ENCODE measurements at regions not wholly inside any gene's neighbourhood (a gene's known extent, or its start where the extent isn't known, plus 50 kb on each side); places are given as distances from the start of the nearest gene placed in this dataset.
"Not testable (repeated sequence)": the region's sequence is repeated elsewhere in the genome, so short reads cannot be mapped to it uniquely, and the experiment has no call there.

- peak; percentile 21 for DNase-seq (ENCODE audit: extremely low spot score)
- intact Hi-C loops (cut with DNase I): no loop called here
- no peaks in the 10 kb centered on the region for H3K36me3 ChIP-seq
- H3K27ac ChIP-seq (replicated peaks in 1 of 4): no peak overlapping the region
- H3K4me1 ChIP-seq: peaks cover 10 to 36% (median 28%) of the 10 kb centered on the region in 4 donors
- peaks cover 0 to 9% (median 3%) of the 10 kb centered on the region in 4 donors for H3K9me3 ChIP-seq
- TF ChIP-seq EP300 (IDR thresholded peaks at IDR 0.05): no peak
- TF ChIP-seq POLR2A (IDR thresholded peaks at IDR 0.05; ENCODE audit: low read depth): no peak
- TF ChIP-seq POLR2AphosphoS5 (IDR thresholded peaks at IDR 0.05): no peak
- no peak for TF ChIP-seq CTCF (IDR thresholded peaks at IDR 0.05)
- WGBS: 47% methylated on average over 1 of the region's 1 CpG
- no peak overlapping the region for H3K4me3 ChIP-seq
- H3K27me3 ChIP-seq: no peaks in the 10 kb centered on the region
Measured at GRCh38 chr16:9345880-9346279, 254.4 kb downstream of the HAPSTR1 start.

GRCh38 chr16:9348912-9349311, 257.5 kb downstream of the HAPSTR1 start:
- peaks cover 0 to 11% (median 9%) of the 10 kb centered on the region in 4 donors for H3K4me1 ChIP-seq
- H3K27ac ChIP-seq (replicated peaks in 1 of 4): no peak overlapping the region
- H3K9me3 ChIP-seq: peaks cover 0 to 9% (median 3%) of the 10 kb centered on the region in 4 donors
- no peaks in the 10 kb centered on the region for H3K36me3 ChIP-seq
- no peak for DNase-seq (ENCODE audit: extremely low spot score)
- H3K27me3 ChIP-seq: no peaks in the 10 kb centered on the region
- TF ChIP-seq POLR2AphosphoS5 (IDR thresholded peaks at IDR 0.05) (no peak), EP300 (IDR thresholded peaks at IDR 0.05) (no peak), POLR2A (IDR thresholded peaks at IDR 0.05; ENCODE audit: low read depth) (no peak), CTCF (IDR thresholded peaks at IDR 0.05) (no peak)
- no peak overlapping the region for H3K4me3 ChIP-seq
- intact Hi-C loops (cut with DNase I): no loop called here

- 92% methylated on average over 8 of the region's 8 CpGs for WGBS
Measured at GRCh38 chr16:9349373-9349960, 258.0 kb downstream of the HAPSTR1 start.

GRCh38 chr16:9350119-9350799, 258.8 kb downstream of the HAPSTR1 start:
- H3K36me3 ChIP-seq; H3K27me3 ChIP-seq; intact Hi-C loops (cut with DNase I); H3K4me3 ChIP-seq; H3K27ac ChIP-seq (replicated peaks in 1 of 4); H3K9me3 ChIP-seq: not testable (repeated sequence)
- H3K4me1 ChIP-seq: peaks cover 0 to 10% (median 9%) of the 10 kb centered on the region in 4 donors
- DNase-seq (ENCODE audit: extremely low spot score): peak; percentile 29
- 95% methylated on average over 17 of the region's 39 CpGs for WGBS

More at GRCh38 chr16:9349373-9349960, 258.0 kb downstream of the HAPSTR1 start:
- DNase-seq (ENCODE audit: extremely low spot score); H3K9me3 ChIP-seq; intact Hi-C loops (cut with DNase I); H3K4me3 ChIP-seq; H3K27me3 ChIP-seq; H3K36me3 ChIP-seq; H3K27ac ChIP-seq (replicated peaks in 1 of 4): not testable (repeated sequence)
- peaks cover 0 to 11% (median 9%) of the 10 kb centered on the region in 4 donors for H3K4me1 ChIP-seq

GRCh38 chr16:9351440-9351839, 260.0 kb downstream of the HAPSTR1 start:
- 90% methylated on average over 6 of the region's 6 CpGs for WGBS
- TF ChIP-seq CTCF (IDR thresholded peaks at IDR 0.05) (no peak), POLR2AphosphoS5 (IDR thresholded peaks at IDR 0.05) (no peak), POLR2A (IDR thresholded peaks at IDR 0.05; ENCODE audit: low read depth) (no peak)
- Histone ChIP-seq H3K27me3 (no peaks in the 10 kb centered on the region), H3K4me3 (no peak overlapping the region), H3K9me3 (peaks cover 0 to 9% (median 3%) of the 10 kb centered on the region in 4 donors), H3K27ac (replicated peaks in 1 of 4) (no peak overlapping the region), H3K4me1 (peaks cover 0 to under 1% (median 0%) of the 10 kb centered on the region in 4 donors), H3K36me3 (no peaks in the 10 kb centered on the region)
- peak; percentile 37 for DNase-seq (ENCODE audit: extremely low spot score)
- intact Hi-C loops (cut with DNase I): no loop called here
